ENCODE measurements at regions not wholly inside any gene's neighbourhood (a gene's known extent, or its start where the extent isn't known, plus 50 kb on each side); places are given as distances from the start of the nearest gene placed in this dataset.
"Not testable (repeated sequence)": the region's sequence is repeated elsewhere in the genome, so short reads cannot be mapped to it uniquely, and the experiment has no call there.

- no peak overlapping the region for H3K27ac ChIP-seq
- TF ChIP-seq, protein P1, sequence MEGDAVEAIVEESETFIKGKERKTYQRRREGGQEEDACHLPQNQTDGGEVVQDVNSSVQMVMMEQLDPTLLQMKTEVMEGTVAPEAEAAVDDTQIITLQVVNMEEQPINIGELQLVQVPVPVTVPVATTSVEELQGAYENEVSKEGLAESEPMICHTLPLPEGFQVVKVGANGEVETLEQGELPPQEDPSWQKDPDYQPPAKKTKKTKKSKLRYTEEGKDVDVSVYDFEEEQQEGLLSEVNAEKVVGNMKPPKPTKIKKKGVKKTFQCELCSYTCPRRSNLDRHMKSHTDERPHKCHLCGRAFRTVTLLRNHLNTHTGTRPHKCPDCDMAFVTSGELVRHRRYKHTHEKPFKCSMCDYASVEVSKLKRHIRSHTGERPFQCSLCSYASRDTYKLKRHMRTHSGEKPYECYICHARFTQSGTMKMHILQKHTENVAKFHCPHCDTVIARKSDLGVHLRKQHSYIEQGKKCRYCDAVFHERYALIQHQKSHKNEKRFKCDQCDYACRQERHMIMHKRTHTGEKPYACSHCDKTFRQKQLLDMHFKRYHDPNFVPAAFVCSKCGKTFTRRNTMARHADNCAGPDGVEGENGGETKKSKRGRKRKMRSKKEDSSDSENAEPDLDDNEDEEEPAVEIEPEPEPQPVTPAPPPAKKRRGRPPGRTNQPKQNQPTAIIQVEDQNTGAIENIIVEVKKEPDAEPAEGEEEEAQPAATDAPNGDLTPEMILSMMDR (conservative IDR thresholded peaks at IDR 0.05) = no peak
- no peak for TF ChIP-seq ZFX (IDR thresholded peaks at IDR 0.05)
Measured at GRCh38 chr21:15455819-15456462, 273.8 kb upstream of the USP25 start.

- TF ChIP-seq, protein P1 (conservative IDR thresholded peaks at IDR 0.05) = no peak
- TF ChIP-seq ZFX (IDR thresholded peaks at IDR 0.05) = no peak
- no peak overlapping the region for H3K27ac ChIP-seq
Measured at GRCh38 chr21:15457965-15458364, 271.8 kb upstream of the USP25 start.

DNA sequence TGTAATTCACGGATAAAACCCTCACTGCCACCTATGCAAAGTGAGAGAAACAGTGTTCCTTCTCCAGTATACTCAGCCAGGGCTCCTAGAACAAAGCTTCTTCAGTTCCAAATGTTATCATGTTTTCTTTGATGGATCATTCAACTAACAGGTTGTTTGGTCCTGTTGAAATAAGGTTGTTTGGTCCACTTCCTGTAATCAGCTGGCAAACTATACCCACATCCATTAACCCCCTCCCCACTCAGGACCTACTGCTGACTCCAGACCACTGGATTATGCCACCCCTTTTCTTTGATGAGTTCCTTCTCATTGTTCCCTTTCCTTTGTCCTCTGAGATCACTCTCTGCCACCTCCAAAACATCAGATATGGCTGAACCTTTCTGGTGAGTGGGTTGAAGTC, 267.7 kb upstream of the USP25 start:
- no peak overlapping the region; the same call in 1 of the 2 replicates for H3K27ac ChIP-seq
- TF ChIP-seq ZFX (IDR thresholded peaks at IDR 0.05) = no peak
- TF ChIP-seq, protein P1 (conservative IDR thresholded peaks at IDR 0.05) = no peak

DNA sequence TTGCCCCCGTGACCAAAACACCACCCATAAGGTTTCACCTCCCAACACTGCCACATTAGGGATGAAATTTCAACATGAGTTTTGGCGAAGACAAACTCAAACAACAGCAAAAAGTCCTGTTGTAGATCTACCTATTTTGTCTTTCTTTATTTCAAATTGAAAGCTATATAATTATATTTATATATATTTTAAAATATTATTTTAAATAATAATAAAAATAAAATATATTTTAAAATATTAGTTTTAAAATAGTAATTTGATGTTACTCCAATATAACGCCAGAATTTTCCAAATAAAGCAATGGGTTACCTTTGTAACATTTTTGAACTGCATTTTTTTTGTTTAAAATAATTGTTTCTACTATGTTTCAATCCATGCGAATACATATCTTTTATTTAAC, 263.5 kb upstream of the USP25 start:
- no peak overlapping the region for H3K27ac ChIP-seq
- TF ChIP-seq ZFX (IDR thresholded peaks at IDR 0.05) = no peak
- TF ChIP-seq, protein P1 (conservative IDR thresholded peaks at IDR 0.05) = no peak

DNA sequence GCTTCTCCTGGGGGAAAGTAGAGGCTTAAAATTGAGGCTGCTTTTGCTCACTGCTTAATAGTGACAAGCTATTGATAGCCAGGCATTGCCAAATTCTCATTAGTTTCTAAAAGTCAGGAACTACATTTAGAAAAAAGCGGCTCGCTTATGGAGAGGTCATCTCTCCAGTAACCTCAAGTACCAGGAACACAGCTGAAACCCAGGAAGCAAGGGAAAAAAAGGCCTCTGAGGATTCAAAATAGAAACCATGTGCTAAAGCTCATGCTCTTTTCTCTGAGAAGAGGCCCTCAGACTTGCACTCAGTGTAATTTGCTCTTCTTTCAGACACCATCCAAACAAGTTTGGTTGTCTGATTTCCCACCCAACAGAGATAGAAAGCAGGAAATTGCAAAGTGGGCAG, 261.4 kb upstream of the USP25 start:
- TF ChIP-seq ZFX (IDR thresholded peaks at IDR 0.05) = no peak
- TF ChIP-seq, protein P1 (conservative IDR thresholded peaks at IDR 0.05) = no peak

GRCh38 chr21:15472108-15473040, 257.4 kb upstream of the USP25 start:
- no peak overlapping the region for H3K27ac ChIP-seq
- TF ChIP-seq, protein P1 (conservative IDR thresholded peaks at IDR 0.05) = peak; percentile 13; the same call in 1 of the 2 replicates
- TF ChIP-seq ZFX (IDR thresholded peaks at IDR 0.05) = no peak

More for the DNA sequence above, 261.4 kb upstream of the USP25 start:
- no peak overlapping the region for H3K27ac ChIP-seq

DNA sequence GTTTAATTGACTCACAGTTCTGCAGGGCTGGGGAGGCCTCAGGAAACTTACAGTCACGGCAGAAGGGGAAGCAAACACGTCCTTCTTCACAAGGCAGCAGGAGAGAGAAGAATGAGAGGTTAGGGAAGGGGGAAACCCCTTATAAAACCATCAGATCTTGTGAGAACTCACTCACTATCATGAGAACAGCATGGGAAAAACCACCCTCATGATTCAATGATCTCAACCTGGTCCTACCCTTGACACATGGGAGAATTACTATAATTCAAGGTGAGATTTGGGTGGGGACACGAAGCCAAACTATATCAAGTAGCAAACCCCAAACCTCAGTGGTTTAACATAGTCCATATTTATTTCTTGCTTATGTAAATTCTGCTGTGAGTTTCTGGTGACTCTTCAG, 252.0 kb upstream of the USP25 start:
- not testable (repeated sequence) for H3K27ac ChIP-seq

Measured in C4-2B (cell line).